Endothelial cell of umbilical vein (primary cell): ENCODE measurements at regions not wholly inside any gene's neighbourhood (a gene's known extent, or its start where the extent isn't known, plus 50 kb on each side); places are given as distances from the start of the nearest gene placed in this dataset.

Experiments used
- BruUV-seq: library from RNA; stranded (reverse); fragments of 400-500 nt; replicated peaks from 2 replicates; lab custom pipeline; 2021; lab: Mats Ljungman, UMichigan
- CTCF ChIA-PET: fragments of 300-600, 350-600 bp; sonication (Branson Sonifier 250); formaldehyde crosslinking; loops from one replicate; lab custom pipeline; 2021; ENCODE audit warnings: antibody characterized with exemption, inconsistent platforms; lab: Charles Lee
- POLR2A ChIA-PET: fragments of 300-600, 350-600 bp; sonication (Branson Sonifier 250); formaldehyde crosslinking; loops from one replicate; lab custom pipeline; 2021; ENCODE audit warnings: antibody characterized with exemption, inconsistent platforms; lab: Charles Lee
- DNase-seq: peaks from one replicate; pipeline ENCODE4 v3.0.0-alpha.2; 2011; ENCODE audit warnings: low read depth, low spot score
- FAIRE-seq: peaks from 2 replicates; lab custom pipeline; 2011; peaks lifted over from hg19 to GRCh38; lab: Jason Lieb, UNC
- H2AFZ ChIP-seq: 2 replicates; pipeline ENCODE4 v1.6.0; 2012; ENCODE audit warnings: low read depth, low read length, control low read depth, inconsistent platforms
- H3K27ac ChIP-seq: 2 replicates; pipeline ENCODE4 v1.5.1; 2011; ENCODE audit warnings: low read depth, mild to moderate bottlenecking, control low read depth, low read length, moderate library complexity; ENCODE audit not compliant: insufficient read depth
- H3K27me3 ChIP-seq, 2 experiments: 2 replicates each; pipeline versions ENCODE4 v1.6.0 to v1.6.1; 2011; ENCODE audit warnings: low read length in 2 of 2, mixed read lengths in 1 of 2; ENCODE audit not compliant: control insufficient read depth in 2 of 2, insufficient read depth in 2 of 2
- H3K36me3 ChIP-seq, 2 experiments: 2 replicates in 1 of 2; 3 replicates in 1 of 2; pipeline ENCODE4 v1.5.1; 2011; ENCODE audit warnings: low read length in 2 of 2, mild to moderate bottlenecking in 1 of 2, moderate library complexity in 1 of 2; ENCODE audit not compliant: control insufficient read depth in 2 of 2, insufficient read depth in 2 of 2; ENCODE audit errors: extremely low read depth in 1 of 2
- H3K4me1 ChIP-seq: 3 replicates; pipeline ENCODE4 v1.5.1; 2011; ENCODE audit warnings: mild to moderate bottlenecking, low read length; ENCODE audit not compliant: control insufficient read depth, insufficient read depth; ENCODE audit errors: extremely low read depth
- H3K4me2 ChIP-seq: 2 replicates; pipeline ENCODE4 v1.6.1; 2011; ENCODE audit warnings: low read length, control low read depth, mixed read lengths; ENCODE audit not compliant: insufficient read depth
- H3K4me3 ChIP-seq, 3 experiments: fragments of 200-600 bp in 1 of 3; sonication (generic), shearing (Covaris generic) in 1 of 3; replicated peaks in 1 of 3; 2 replicates each; pipeline ENCODE4 v1.5.1; 2011 to 2016; ENCODE audit warnings: control low read depth in 3 of 3, low read length in 3 of 3, mild to moderate bottlenecking in 2 of 3, inconsistent platforms in 1 of 3, low read depth in 1 of 3, moderate library complexity in 1 of 3; ENCODE audit not compliant: insufficient read depth in 1 of 3
- H3K79me2 ChIP-seq: 2 replicates; pipeline ENCODE4 v1.6.0; 2012; ENCODE audit warnings: low read length, inconsistent platforms; ENCODE audit not compliant: control insufficient read depth, insufficient read depth
- H3K9ac ChIP-seq: replicated peaks from 2 replicates; pipeline ENCODE3; 2011; ENCODE audit warnings: low read length, control low read depth; ENCODE audit not compliant: insufficient read depth; ENCODE audit errors: extremely low read depth
- H3K9me1 ChIP-seq: replicated peaks from 3 replicates; pipeline ENCODE4 v1.6.0; 2011; ENCODE audit warnings: mild to moderate bottlenecking, low read length; ENCODE audit not compliant: control insufficient read depth, insufficient read depth; ENCODE audit errors: extremely low read depth
- H3K9me3 ChIP-seq: replicated peaks from 2 replicates; pipeline ENCODE4 v1.5.1; 2012; ENCODE audit warnings: low read length, inconsistent platforms; ENCODE audit not compliant: control insufficient read depth, insufficient read depth
- H4K20me1 ChIP-seq: replicated peaks from 2 replicates; pipeline ENCODE3; 2011; ENCODE audit warnings: mild to moderate bottlenecking, low read length; ENCODE audit not compliant: control insufficient read depth, insufficient read depth; ENCODE audit errors: extremely low read depth
- EZH2 ChIP-seq: IDR thresholded peaks from 2 replicates; pipeline ENCODE4 v1.6.1; 2012; ENCODE audit warnings: borderline replicate concordance, low read depth, mild to moderate bottlenecking, moderate library complexity, low read length, inconsistent platforms; ENCODE audit not compliant: severe bottlenecking
- FOS ChIP-seq: IDR thresholded peaks from 2 replicates; pipeline ENCODE4 v1.6.1; 2011; ENCODE audit warnings: mild to moderate bottlenecking, low read length, moderate library complexity, borderline replicate concordance; ENCODE audit not compliant: insufficient read depth
- MYC ChIP-seq: IDR thresholded peaks from one replicate; pipeline ENCODE4 v1.6.1; 2011; ENCODE audit warnings: mild to moderate bottlenecking, low read depth, low read length
- POLR2A ChIP-seq: IDR thresholded peaks from 2 replicates; pipeline ENCODE4 v1.6.1; 2012; ENCODE audit warnings: low read depth, mild to moderate bottlenecking, control low read depth, low read length
- dilution Hi-C: fragments of 300-500 bp; cut with MboI; formaldehyde crosslinking; loops from one replicate; pipeline ENCODE4 v1.15.0; 2019; ENCODE audit warnings: low sequenced_read_pairs; ENCODE audit not compliant: extremely low pct_ligation_motif_present
- intact Hi-C: fragments of 100-400 bp; cut with micrococcal nuclease; formaldehyde crosslinking; loops from one replicate; pipeline ENCODE4 v1.10.0; 2022

GRCh38 chr2:7405861-7406715 lies 488.9 kb downstream of the RNF144A start:
- dilution Hi-C loops = no loop called here
- Histone ChIP-seq H3K27me3 (no peaks in the 10 kb centered on the region), H2AFZ (no peak overlapping the region), H3K9ac (no peak overlapping the region), H3K9me3 (no peaks in the 10 kb centered on the region), H3K9me1 (no peaks in the 10 kb centered on the region), H3K79me2 (no peaks in the 10 kb centered on the region), H3K4me1 (no peaks in the 10 kb centered on the region), H3K4me3 (no peak overlapping the region), H3K36me3 (no peaks in the 10 kb centered on the region), H3K4me2 (no peak overlapping the region), H3K27ac (no peak overlapping the region), H4K20me1 (no peaks in the 10 kb centered on the region)
- DNase-seq = no peak
- TF ChIP-seq EZH2 (no peak), FOS (no peak), MYC (no peak)
- POLR2A ChIA-PET = no interaction called here
- BruUV-seq = no TSS peak
- intact Hi-C loops = no loop called here
- FAIRE-seq = no peak
- CTCF ChIA-PET = interaction anchor here (0.7 kb wide), 1 partner anchor 21 kb away, joined by 3 read pairs; no protein-coding TSS in a partner anchor

DNA sequence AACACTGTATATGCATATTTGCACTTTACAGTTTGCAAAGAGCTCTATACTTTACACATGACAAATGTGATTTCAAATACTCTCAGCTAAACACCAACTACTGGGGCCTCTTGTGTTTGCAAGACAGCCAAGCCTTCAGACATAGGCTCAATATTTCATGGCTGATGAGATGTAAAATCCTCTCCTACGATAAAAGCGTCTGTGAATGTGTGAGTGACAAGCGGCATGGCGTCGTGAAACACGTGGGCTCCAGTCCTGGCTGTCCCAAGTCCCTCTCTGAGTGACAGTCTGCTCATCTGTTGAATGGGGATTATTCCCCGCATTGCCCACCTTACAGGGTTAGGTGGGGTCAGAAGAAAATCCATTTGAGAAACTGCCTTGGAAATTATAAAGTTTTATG lies 489.8 kb downstream of the RNF144A start:
- intact Hi-C loops = no loop called here
- Histone ChIP-seq H3K9me3 (no peaks in the 10 kb centered on the region), H3K27me3 (no peaks in the 10 kb centered on the region), H3K4me3 (no peak overlapping the region), H3K9me1 (no peaks in the 10 kb centered on the region), H4K20me1 (no peaks in the 10 kb centered on the region), H3K27ac (no peak overlapping the region), H2AFZ (no peak overlapping the region), H3K4me2 (no peak overlapping the region), H3K36me3 (no peaks in the 10 kb centered on the region), H3K79me2 (no peaks in the 10 kb centered on the region), H3K9ac (no peak overlapping the region), H3K4me1 (no peaks in the 10 kb centered on the region)
- dilution Hi-C loops = no loop called here
- ChIA-PET POLR2A (no interaction called here), CTCF (no interaction called here)
- no peak for FAIRE-seq
- no TSS peak for BruUV-seq
- TF ChIP-seq MYC = no peak
- TF ChIP-seq FOS = no peak
- no peak for TF ChIP-seq POLR2A
- no peak for DNase-seq
